Mesenchymal stem cell (in vitro differentiated cells and primary cell): ENCODE measurements at regions not wholly inside any gene's neighbourhood (a gene's known extent, or its start where the extent isn't known, plus 50 kb on each side); places are given as distances from the start of the nearest gene placed in this dataset.

ENCODE experiments used
- DNase-seq: peaks from one replicate; pipeline ENCODE4 v3.0.0-alpha.2; 2013
- H2AFZ ChIP-seq: one replicate; pipeline ENCODE4 v1.6.1; 2013; ENCODE audit warnings: low read depth, mild to moderate bottlenecking, control low read depth, inconsistent platforms, low read length, moderate library complexity
- H2AK5ac ChIP-seq: 2 replicates; pipeline ENCODE4 v1.6.1; 2013; ENCODE audit warnings: low read length, moderate library complexity, mild to moderate bottlenecking, inconsistent platforms; ENCODE audit not compliant: severe bottlenecking
- H2BK120ac ChIP-seq: one replicate; pipeline ENCODE4 v1.6.1; 2013; ENCODE audit warnings: low read depth, mild to moderate bottlenecking, inconsistent platforms, low read length, moderate library complexity
- H2BK12ac ChIP-seq, 2 experiments: one replicate each; pipeline ENCODE4 v1.6.1; 2013; ENCODE audit warnings: inconsistent platforms in 2 of 2, low read length in 2 of 2, mild to moderate bottlenecking in 2 of 2, moderate library complexity in 2 of 2, control low read depth in 1 of 2
- H2BK15ac ChIP-seq: one replicate; pipeline ENCODE4 v1.6.1; 2013; ENCODE audit warnings: mild to moderate bottlenecking, low read depth, inconsistent platforms; ENCODE audit not compliant: poor library complexity, severe bottlenecking
- H2BK5ac ChIP-seq: 2 replicates; pipeline ENCODE4 v1.6.1; 2013; ENCODE audit warnings: low read depth, mild to moderate bottlenecking, low read length, control low read depth, inconsistent platforms; ENCODE audit not compliant: poor library complexity, severe bottlenecking
- H3K14ac ChIP-seq, 2 experiments: one replicate each; pipeline ENCODE4 v1.6.1; 2013; ENCODE audit warnings: inconsistent platforms in 2 of 2, low read length in 2 of 2, control low read depth in 1 of 2, mild to moderate bottlenecking in 1 of 2, moderate library complexity in 1 of 2
- H3K18ac ChIP-seq, 2 experiments: one replicate each; pipeline ENCODE4 v1.6.1; 2013; ENCODE audit warnings: inconsistent platforms in 2 of 2, low read length in 2 of 2, control low read depth in 1 of 2, low read depth in 1 of 2, mild to moderate bottlenecking in 1 of 2
- H3K23ac ChIP-seq, 2 experiments: one replicate each; pipeline ENCODE4 v1.6.1; 2013; ENCODE audit warnings: inconsistent platforms in 2 of 2, low read length in 2 of 2, mild to moderate bottlenecking in 2 of 2, moderate library complexity in 2 of 2, control low read depth in 1 of 2
- H3K27ac ChIP-seq: 2 replicates; pipeline ENCODE4 v1.5.1; 2013; ENCODE audit warnings: mild to moderate bottlenecking, moderate library complexity, low read length, control low read depth, inconsistent platforms; ENCODE audit not compliant: poor library complexity, severe bottlenecking
- H3K27me3 ChIP-seq, 2 experiments: 2 replicates each; pipeline versions ENCODE4 v1.6.1 to v1.7.0; 2013; ENCODE audit warnings: low read length in 2 of 2, mild to moderate bottlenecking in 2 of 2, moderate library complexity in 2 of 2, control low read depth in 1 of 2, inconsistent platforms in 1 of 2; ENCODE audit not compliant: control insufficient read depth in 1 of 2, insufficient read depth in 1 of 2
- H3K36me3 ChIP-seq, 2 experiments: 2 replicates each; pipeline versions ENCODE4 v1.6.1 to v1.7.0; 2013; ENCODE audit warnings: low read length in 2 of 2, control low read depth in 1 of 2, inconsistent platforms in 1 of 2, low read depth in 1 of 2, mild to moderate bottlenecking in 1 of 2; ENCODE audit not compliant: insufficient read depth in 2 of 2, control insufficient read depth in 1 of 2
- H3K4ac ChIP-seq, 2 experiments: one replicate each; pipeline ENCODE4 v1.6.1; 2013; ENCODE audit warnings: inconsistent platforms in 2 of 2, low read length in 2 of 2, mild to moderate bottlenecking in 2 of 2, moderate library complexity in 2 of 2, control low read depth in 1 of 2, low read depth in 1 of 2
- H3K4me1 ChIP-seq: 2 replicates; pipeline ENCODE4 v1.6.1; 2013; ENCODE audit warnings: low read depth, low read length, control low read depth; ENCODE audit not compliant: control insufficient read depth, insufficient read depth
- H3K4me2 ChIP-seq: 2 replicates; pipeline ENCODE4 v1.6.1; 2013; ENCODE audit warnings: low read length, mild to moderate bottlenecking, inconsistent platforms; ENCODE audit not compliant: poor library complexity, severe bottlenecking
- H3K4me3 ChIP-seq, 2 experiments: 2 replicates each; pipeline versions ENCODE4 v1.5.1 to v1.7.0; 2013; ENCODE audit warnings: low read length in 2 of 2, mild to moderate bottlenecking in 2 of 2, control low read depth in 1 of 2, low read depth in 1 of 2; ENCODE audit not compliant: insufficient read depth in 1 of 2
- H3K79me1 ChIP-seq: replicated peaks from 2 replicates; pipeline ENCODE4 v1.6.1; 2013; ENCODE audit warnings: mild to moderate bottlenecking, control low read depth, low read length, inconsistent platforms; ENCODE audit not compliant: poor library complexity, severe bottlenecking
- H3K9ac ChIP-seq: 2 replicates; pipeline ENCODE4 v1.7.0; 2013; ENCODE audit warnings: mild to moderate bottlenecking, low read length, moderate library complexity
- H3K9me3 ChIP-seq: 2 replicates; pipeline ENCODE4 v1.7.0; 2013; ENCODE audit warnings: mild to moderate bottlenecking, low read length; ENCODE audit not compliant: control insufficient read depth
- H4K8ac ChIP-seq: one replicate; pipeline ENCODE4 v1.6.1; 2013; ENCODE audit warnings: inconsistent platforms, mild to moderate bottlenecking, low read length, moderate library complexity
- H4K91ac ChIP-seq: one replicate; pipeline ENCODE4 v1.6.1; 2013; ENCODE audit warnings: mild to moderate bottlenecking, low read length, inconsistent platforms
- WGBS: methylation state at CpG from one replicate; pipeline ENCODE4 v1.1.7; 2013; ENCODE audit warnings: mixed read lengths; 5-methylcytosine and 5-hydroxymethylcytosine counted together

- H2BK12ac ChIP-seq: no peak overlapping the region
- H3K4ac ChIP-seq: no peak overlapping the region
- H2BK5ac ChIP-seq: no peak overlapping the region
- H3K18ac ChIP-seq: no peak overlapping the region
- no peak overlapping the region for H3K14ac ChIP-seq
- H3K4me3 ChIP-seq: no peak overlapping the region
- no peak overlapping the region for H3K23ac ChIP-seq
- H3K36me3 ChIP-seq: no peaks in the 10 kb centered on the region
- H4K91ac ChIP-seq: no peak overlapping the region
- H3K4me1 ChIP-seq: no peaks in the 10 kb centered on the region
- no peak overlapping the region for H3K9ac ChIP-seq
- H2BK120ac ChIP-seq: no peak overlapping the region
- no peak for DNase-seq
- H4K8ac ChIP-seq: no peak overlapping the region
- H2AFZ ChIP-seq: no peak overlapping the region
- 97% methylated on average over 2 of the region's 3 CpGs for WGBS
- H3K4me2 ChIP-seq: no peak overlapping the region
- H3K27ac ChIP-seq: no peak overlapping the region
- H3K9me3 ChIP-seq: no peaks in the 10 kb centered on the region
- H2BK15ac ChIP-seq: no peak overlapping the region
- H3K27me3 ChIP-seq: no peaks in the 10 kb centered on the region
- H2AK5ac ChIP-seq: no peak overlapping the region
- H3K79me1 ChIP-seq: no peaks in the 10 kb centered on the region
These were observed 734.0 kb upstream of the GCFC2 start for GRCh38 chr2:76444732-76445131.

GRCh38 chr2:76437564-76437963 is 726.8 kb upstream of the GCFC2 start:
- Histone ChIP-seq H2BK5ac (no peak overlapping the region), H3K23ac (no peak overlapping the region), H4K8ac (no peak overlapping the region), H2AK5ac (no peak overlapping the region), H2BK12ac (no peak overlapping the region), H3K4ac (no peak overlapping the region), H3K14ac (no peak overlapping the region), H3K27me3 (no peaks in the 10 kb centered on the region), H3K18ac (no peak overlapping the region), H3K79me1 (no peaks in the 10 kb centered on the region), H2AFZ (no peak overlapping the region), H4K91ac (no peak overlapping the region), H3K9ac (no peak overlapping the region), H3K27ac (no peak overlapping the region), H3K36me3 (no peaks in the 10 kb centered on the region), H2BK15ac (no peak overlapping the region), H3K4me3 (no peak overlapping the region), H3K4me1 (no peaks in the 10 kb centered on the region), H2BK120ac (no peak overlapping the region), H3K4me2 (no peak overlapping the region), H3K9me3 (no peaks in the 10 kb centered on the region)
- 100% methylated on average over 2 of the region's 3 CpGs for WGBS
- DNase-seq: no peak

GRCh38 chr2:76429374-76429773 is 718.7 kb upstream of the GCFC2 start:
- no peak for DNase-seq
- Histone ChIP-seq H2AK5ac (no peak overlapping the region), H3K4me3 (no peak overlapping the region), H2BK12ac (no peak overlapping the region), H2BK15ac (no peak overlapping the region), H3K36me3 (no peaks in the 10 kb centered on the region), H2AFZ (no peak overlapping the region), H3K4me1 (no peaks in the 10 kb centered on the region), H3K4me2 (no peak overlapping the region), H3K79me1 (no peaks in the 10 kb centered on the region), H3K18ac (no peak overlapping the region), H3K23ac (no peak overlapping the region), H3K9me3 (peaks cover 3% of the 10 kb centered on the region), H3K4ac (no peak overlapping the region), H4K91ac (no peak overlapping the region), H2BK120ac (no peak overlapping the region), H3K27me3 (no peaks in the 10 kb centered on the region), H2BK5ac (no peak overlapping the region), H3K9ac (no peak overlapping the region), H3K14ac (no peak overlapping the region), H4K8ac (no peak overlapping the region), H3K27ac (no peak overlapping the region)
- WGBS: 90% methylated on average over 2 of the region's 2 CpGs

- no peak overlapping the region for H3K23ac ChIP-seq
- no peak overlapping the region for H4K91ac ChIP-seq
- no peaks in the 10 kb centered on the region for H3K36me3 ChIP-seq
- H3K4ac ChIP-seq: no peak overlapping the region
- H3K4me1 ChIP-seq: no peaks in the 10 kb centered on the region
- no peaks in the 10 kb centered on the region for H3K79me1 ChIP-seq
- H2BK12ac ChIP-seq: no peak overlapping the region
- no peak overlapping the region for H3K27ac ChIP-seq
- no peak overlapping the region for H2BK5ac ChIP-seq
- H2BK120ac ChIP-seq: no peak overlapping the region
- peaks cover 3% of the 10 kb centered on the region for H3K9me3 ChIP-seq
- no peak overlapping the region for H3K14ac ChIP-seq
- H2BK15ac ChIP-seq: no peak overlapping the region
- H3K9ac ChIP-seq: no peak overlapping the region
- peak; percentile 62 for DNase-seq
- no peak overlapping the region for H3K4me3 ChIP-seq
- no peak overlapping the region for H4K8ac ChIP-seq
- H2AK5ac ChIP-seq: no peak overlapping the region
- no peaks in the 10 kb centered on the region for H3K27me3 ChIP-seq
- no peak overlapping the region for H3K4me2 ChIP-seq
- no peak overlapping the region for H2AFZ ChIP-seq
- H3K18ac ChIP-seq: no peak overlapping the region
These were observed 716.7 kb upstream of the GCFC2 start for GRCh38 chr2:76427452-76427851.
